HEK293 (cell line): ENCODE measurements at regions not wholly inside any gene's neighbourhood (a gene's known extent, or its start where the extent isn't known, plus 50 kb on each side); places are given as distances from the start of the nearest gene placed in this dataset.

Experiments used
- CTCF ChIA-PET: fragments of 350-600 bp; formaldehyde crosslinking; extraction: SDS; loops from one replicate; lab custom pipeline; 2021; ENCODE audit warnings: antibody characterized with exemption; lab: Yijun Ruan, JAX
- POLR2A ChIA-PET: fragments of 300-600 bp; formaldehyde crosslinking; extraction: SDS; loops from one replicate; lab custom pipeline; 2020; ENCODE audit warnings: antibody characterized with exemption, inconsistent platforms; lab: Yijun Ruan, JAX
- H3K27ac ChIP-seq: fragments of 200-500 bp; sonication (Bioruptor generic); 2 replicates; pipeline ENCODE4 v1.5.1; 2014; ENCODE audit warnings: low read depth, low read length, control low read depth, inconsistent platforms; ENCODE audit errors: extremely low read depth
- H3K36me3 ChIP-seq, 2 experiments: fragments of 200-500 bp in 1 of 2; sonication (Bioruptor generic) in 1 of 2; 1 replicate in 1 of 2; 2 replicates in 1 of 2; pipeline ENCODE4 v1.5.1; 2014 to 2017; ENCODE audit warnings: inconsistent platforms in 2 of 2, low read length in 2 of 2; ENCODE audit not compliant: control insufficient read depth in 2 of 2, insufficient read depth in 1 of 2
- H3K4me1 ChIP-seq: fragments of 200-500 bp; sonication (Bioruptor generic); 2 replicates; pipeline ENCODE4 v1.5.1; 2014; ENCODE audit warnings: mild to moderate bottlenecking, low read length, inconsistent platforms; ENCODE audit not compliant: control insufficient read depth, insufficient read depth
- H3K4me3 ChIP-seq: 2 replicates; pipeline ENCODE4 v1.5.1; 2011; ENCODE audit warnings: low read depth, mild to moderate bottlenecking, control low read depth, low read length, moderate library complexity
- H3K9me3 ChIP-seq: fragments of 200-500 bp; sonication (Bioruptor generic); 2 replicates; pipeline ENCODE4 v1.5.1; 2014; ENCODE audit warnings: low read depth, low read length, inconsistent platforms; ENCODE audit not compliant: control insufficient read depth, insufficient read depth
- GFI1B ChIP-seq: fragments of 450-650 bp; formaldehyde crosslinking; IDR thresholded peaks from 2 replicates; pipeline ENCODE4 v1.5.1; 2016; ENCODE audit warnings: missing biosample characterization, missing genetic modification characterization
- HIC1 ChIP-seq: fragments of 450-650 bp; formaldehyde crosslinking; IDR thresholded peaks from 2 replicates; pipeline ENCODE4 v1.5.1; 2016; ENCODE audit warnings: missing biosample characterization, missing genetic modification characterization
- HOXA7 ChIP-seq: sonication (generic); formaldehyde crosslinking; IDR thresholded peaks from 2 replicates; pipeline ENCODE4 v1.8.1; 2022; ENCODE audit warnings: missing genetic modification reagents, borderline replicate concordance
- KLF7 ChIP-seq: fragments of 450-650 bp; formaldehyde crosslinking; IDR thresholded peaks from 2 replicates; pipeline ENCODE4 v1.5.1; 2016; ENCODE audit warnings: missing biosample characterization, missing genetic modification characterization, borderline replicate concordance
- SCRT1 ChIP-seq: fragments of 450-650 bp; formaldehyde crosslinking; IDR thresholded peaks from 2 replicates; pipeline ENCODE4 v1.5.1; 2016; ENCODE audit warnings: missing biosample characterization, missing genetic modification characterization, borderline replicate concordance
- SP7 ChIP-seq: fragments of 450-650 bp; formaldehyde crosslinking; IDR thresholded peaks from 2 replicates; pipeline ENCODE4 v1.5.1; 2016; ENCODE audit warnings: missing biosample characterization, missing genetic modification characterization
- ZBTB26 ChIP-seq: fragments of 450-650 bp; formaldehyde crosslinking; optimal IDR thresholded peaks from 2 replicates; pipeline ENCODE3; 2016; ENCODE audit warnings: missing biosample characterization, mild to moderate bottlenecking, missing genetic modification characterization
- ZBTB7A ChIP-seq: fragments of 450-650 bp; formaldehyde crosslinking; IDR thresholded peaks from 2 replicates; pipeline ENCODE4 v1.5.1; 2016; ENCODE audit warnings: low read depth, missing biosample characterization, missing genetic modification characterization
- ZBTB8A ChIP-seq: fragments of 450-650 bp; formaldehyde crosslinking; IDR thresholded peaks from 2 replicates; pipeline ENCODE4 v1.5.1; 2016; ENCODE audit warnings: missing biosample characterization, missing genetic modification characterization
- ZNF19 ChIP-seq: fragments of 450-650 bp; formaldehyde crosslinking; IDR thresholded peaks from 2 replicates; pipeline ENCODE4; 2016; ENCODE audit warnings: missing biosample characterization, missing genetic modification characterization, low read depth
- ZNF221 ChIP-seq: fragments of 450-650 bp; formaldehyde crosslinking; IDR thresholded peaks from 2 replicates; pipeline ENCODE4 v1.5.1; 2017; ENCODE audit warnings: missing biosample characterization, missing genetic modification characterization, borderline replicate concordance
- ZNF223 ChIP-seq: fragments of 450-650 bp; formaldehyde crosslinking; IDR thresholded peaks from 2 replicates; pipeline ENCODE4 v1.5.1; 2016; ENCODE audit warnings: missing biosample characterization, missing genetic modification characterization
- ZNF391 ChIP-seq: fragments of 450-650 bp; formaldehyde crosslinking; IDR thresholded peaks from 2 replicates; pipeline ENCODE4 v1.5.1; 2016; ENCODE audit warnings: low read depth, missing biosample characterization, missing genetic modification characterization, borderline replicate concordance
- ZNF423 ChIP-seq: fragments of 450-650 bp; formaldehyde crosslinking; IDR thresholded peaks from 2 replicates; pipeline ENCODE4 v1.5.1; 2016; ENCODE audit warnings: missing biosample characterization, missing genetic modification characterization
- ZNF510 ChIP-seq: fragments of 450-650 bp; formaldehyde crosslinking; IDR thresholded peaks from 2 replicates; pipeline ENCODE4 v1.5.1; 2018; ENCODE audit warnings: mild to moderate bottlenecking, missing genetic modification characterization, missing biosample characterization; ENCODE audit not compliant: insufficient replicate concordance
- ZNF585B ChIP-seq: fragments of 450-650 bp; formaldehyde crosslinking; IDR thresholded peaks from 2 replicates; pipeline ENCODE4 v1.5.1; 2016; ENCODE audit warnings: missing biosample characterization, missing genetic modification characterization
- ZSCAN16 ChIP-seq: fragments of 450-650 bp; formaldehyde crosslinking; IDR thresholded peaks from 2 replicates; pipeline ENCODE4 v1.5.1; 2016; ENCODE audit warnings: missing biosample characterization, missing genetic modification characterization
- ZSCAN30 ChIP-seq: fragments of 450-650 bp; IDR thresholded peaks from 2 replicates; pipeline ENCODE4 v1.5.1; 2018; ENCODE audit warnings: missing biosample characterization, mild to moderate bottlenecking, missing genetic modification characterization, moderate library complexity
- ZXDB ChIP-seq: fragments of 450-650 bp; formaldehyde crosslinking; IDR thresholded peaks from 2 replicates; pipeline ENCODE4 v1.5.1; 2016; ENCODE audit warnings: missing biosample characterization, missing genetic modification characterization
- TF ChIP-seq, protein P1 (sequence below): fragments of 450-650 bp; formaldehyde crosslinking; IDR thresholded peaks from 2 replicates; pipeline ENCODE4 v1.5.1; 2016; ENCODE audit warnings: missing biosample characterization, missing genetic modification characterization, borderline replicate concordance
- TF ChIP-seq, protein P2 (sequence below): fragments of 450-650 bp; formaldehyde crosslinking; IDR thresholded peaks from 2 replicates; pipeline ENCODE4 v1.5.1; 2016; ENCODE audit warnings: missing biosample characterization, missing genetic modification characterization
- TF ChIP-seq, protein P3 (sequence below): fragments of 450-650 bp; formaldehyde crosslinking; IDR thresholded peaks from 2 replicates; pipeline ENCODE4 v1.5.1; 2016; ENCODE audit warnings: missing biosample characterization, missing genetic modification characterization

- H3K27ac ChIP-seq: no peak overlapping the region
- no peak overlapping the region for H3K4me3 ChIP-seq
- CTCF ChIA-PET: no interaction called here
- no peaks in the 10 kb centered on the region for H3K9me3 ChIP-seq
- H3K4me1 ChIP-seq: no peaks in the 10 kb centered on the region
- H3K36me3 ChIP-seq: no peaks in the 10 kb centered on the region
- TF ChIP-seq SCRT1 (tag by site-specific recombination) (no peak), ZNF510 (tag by site-specific recombination) (no peak), ZXDB (tag by site-specific recombination) (no peak), ZSCAN30 (tag by site-specific recombination) (no peak), ZSCAN16 (no peak), ZNF423 (tag by site-specific recombination) (no peak), ZNF585B (tag by site-specific recombination) (no peak), ZBTB7A (tag by site-specific recombination) (no peak), ZNF19 (no peak), ZNF223 (tag by site-specific recombination) (no peak)
- TF ChIP-seq, protein P1, sequence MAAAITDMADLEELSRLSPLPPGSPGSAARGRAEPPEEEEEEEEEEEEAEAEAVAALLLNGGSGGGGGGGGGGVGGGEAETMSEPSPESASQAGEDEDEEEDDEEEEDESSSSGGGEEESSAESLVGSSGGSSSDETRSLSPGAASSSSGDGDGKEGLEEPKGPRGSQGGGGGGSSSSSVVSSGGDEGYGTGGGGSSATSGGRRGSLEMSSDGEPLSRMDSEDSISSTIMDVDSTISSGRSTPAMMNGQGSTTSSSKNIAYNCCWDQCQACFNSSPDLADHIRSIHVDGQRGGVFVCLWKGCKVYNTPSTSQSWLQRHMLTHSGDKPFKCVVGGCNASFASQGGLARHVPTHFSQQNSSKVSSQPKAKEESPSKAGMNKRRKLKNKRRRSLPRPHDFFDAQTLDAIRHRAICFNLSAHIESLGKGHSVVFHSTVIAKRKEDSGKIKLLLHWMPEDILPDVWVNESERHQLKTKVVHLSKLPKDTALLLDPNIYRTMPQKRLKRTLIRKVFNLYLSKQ: no peak
- TF ChIP-seq, protein P2, sequence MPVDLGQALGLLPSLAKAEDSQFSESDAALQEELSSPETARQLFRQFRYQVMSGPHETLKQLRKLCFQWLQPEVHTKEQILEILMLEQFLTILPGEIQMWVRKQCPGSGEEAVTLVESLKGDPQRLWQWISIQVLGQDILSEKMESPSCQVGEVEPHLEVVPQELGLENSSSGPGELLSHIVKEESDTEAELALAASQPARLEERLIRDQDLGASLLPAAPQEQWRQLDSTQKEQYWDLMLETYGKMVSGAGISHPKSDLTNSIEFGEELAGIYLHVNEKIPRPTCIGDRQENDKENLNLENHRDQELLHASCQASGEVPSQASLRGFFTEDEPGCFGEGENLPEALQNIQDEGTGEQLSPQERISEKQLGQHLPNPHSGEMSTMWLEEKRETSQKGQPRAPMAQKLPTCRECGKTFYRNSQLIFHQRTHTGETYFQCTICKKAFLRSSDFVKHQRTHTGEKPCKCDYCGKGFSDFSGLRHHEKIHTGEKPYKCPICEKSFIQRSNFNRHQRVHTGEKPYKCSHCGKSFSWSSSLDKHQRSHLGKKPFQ (tag by site-specific recombination): no peak
- POLR2A ChIA-PET: no interaction called here
Measured at GRCh38 chr16:86086471-86086870, 187.5 kb downstream of the IRF8 start.

- Histone ChIP-seq H3K9me3 (no peaks in the 10 kb centered on the region), H3K36me3 (no peaks in the 10 kb centered on the region), H3K4me1 (no peaks in the 10 kb centered on the region), H3K4me3 (no peak overlapping the region), H3K27ac (no peak overlapping the region)
- ChIA-PET POLR2A (no interaction called here), CTCF (interaction anchor here (0.7 to 2.4 kb wide), 2 partner anchors 15 to 433 kb away, joined by 4 to 6 read pairs; no protein-coding TSS in a partner anchor)
- TF ChIP-seq KLF7 (tag by site-specific recombination) (no peak), HOXA7 (CRISPR knock-in tag) (no peak)
- TF ChIP-seq, all 188 proteins: peak for 0
Measured at GRCh38 chr16:86087011-86087895, 188.3 kb downstream of the IRF8 start.

DNA sequence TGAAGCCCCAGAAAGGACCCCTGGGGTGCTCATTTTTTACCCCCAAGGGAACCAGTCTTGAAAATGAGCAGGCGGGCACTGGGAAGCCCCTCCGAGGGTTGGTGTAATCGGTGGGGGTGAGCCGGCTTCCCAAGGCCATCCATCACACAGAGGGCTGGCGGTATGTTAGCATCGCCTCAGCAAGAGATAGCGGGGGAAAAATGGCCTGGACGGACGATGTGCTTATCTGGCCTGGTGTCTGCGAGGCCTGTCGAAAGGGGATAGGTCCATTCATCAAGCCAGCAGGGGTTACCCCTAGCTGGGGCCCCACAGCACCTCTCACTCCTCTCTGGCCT, 188.9 kb downstream of the IRF8 start:
- no peak overlapping the region for H3K4me3 ChIP-seq
- POLR2A ChIA-PET: no interaction called here
- CTCF ChIA-PET: interaction anchor here (2.4 kb wide), 1 partner anchor 433 kb away, joined by 6 read pairs; no protein-coding TSS in a partner anchor
- H3K36me3 ChIP-seq: no peaks in the 10 kb centered on the region
- H3K4me1 ChIP-seq: no peaks in the 10 kb centered on the region
- no peaks in the 10 kb centered on the region for H3K9me3 ChIP-seq
- H3K27ac ChIP-seq: no peak overlapping the region
- no peak for TF ChIP-seq ZBTB26 (tag by site-specific recombination)
- TF ChIP-seq ZNF221: no peak
- TF ChIP-seq, protein P1: no peak
- TF ChIP-seq ZNF391 (tag by site-specific recombination): no peak
- no peak for TF ChIP-seq HIC1 (tag by site-specific recombination)
- no peak for TF ChIP-seq SP7 (tag by site-specific recombination)
- TF ChIP-seq, protein P3, sequence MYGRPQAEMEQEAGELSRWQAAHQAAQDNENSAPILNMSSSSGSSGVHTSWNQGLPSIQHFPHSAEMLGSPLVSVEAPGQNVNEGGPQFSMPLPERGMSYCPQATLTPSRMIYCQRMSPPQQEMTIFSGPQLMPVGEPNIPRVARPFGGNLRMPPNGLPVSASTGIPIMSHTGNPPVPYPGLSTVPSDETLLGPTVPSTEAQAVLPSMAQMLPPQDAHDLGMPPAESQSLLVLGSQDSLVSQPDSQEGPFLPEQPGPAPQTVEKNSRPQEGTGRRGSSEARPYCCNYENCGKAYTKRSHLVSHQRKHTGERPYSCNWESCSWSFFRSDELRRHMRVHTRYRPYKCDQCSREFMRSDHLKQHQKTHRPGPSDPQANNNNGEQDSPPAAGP (tag by site-specific recombination): no peak
- TF ChIP-seq ZBTB8A (tag by site-specific recombination): no peak
- TF ChIP-seq GFI1B (tag by site-specific recombination): no peak
